NCI-H1092 (cell line): ENCODE measurements at regions not wholly inside any gene's neighbourhood (a gene's known extent, or its start where the extent isn't known, plus 50 kb on each side); places are given as distances from the start of the nearest gene placed in this dataset.

Experiments
- DNase-seq: peaks from one replicate; lab custom pipeline; 2025; lab: John Stamatoyannopoulos, UW

DNA sequence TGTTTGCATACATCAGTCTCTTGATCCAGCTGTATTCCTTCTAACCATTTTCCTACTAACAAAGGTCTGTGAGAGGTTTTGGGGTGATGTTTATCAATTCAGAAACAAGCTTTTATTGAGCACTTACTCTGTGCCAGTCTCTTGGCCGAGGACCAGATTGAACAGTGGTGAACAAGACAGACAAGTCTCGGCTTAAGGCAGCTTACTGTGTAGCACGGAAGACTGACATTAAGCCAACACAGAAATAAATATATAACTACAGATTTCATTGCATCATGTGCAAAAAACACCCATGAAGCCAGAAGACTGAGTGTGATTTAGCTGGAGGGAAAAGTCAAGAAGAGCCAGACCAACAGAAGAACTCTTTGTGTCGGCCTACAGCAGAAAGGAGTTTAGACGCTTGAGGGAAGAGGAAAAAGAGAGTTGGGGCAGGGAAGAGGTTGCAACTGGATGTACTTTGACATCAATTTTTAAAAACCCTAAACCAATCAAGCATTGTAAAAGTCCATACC, 549.6 kb upstream of the CITED2 start:
- DNase-seq = no peak

DNA sequence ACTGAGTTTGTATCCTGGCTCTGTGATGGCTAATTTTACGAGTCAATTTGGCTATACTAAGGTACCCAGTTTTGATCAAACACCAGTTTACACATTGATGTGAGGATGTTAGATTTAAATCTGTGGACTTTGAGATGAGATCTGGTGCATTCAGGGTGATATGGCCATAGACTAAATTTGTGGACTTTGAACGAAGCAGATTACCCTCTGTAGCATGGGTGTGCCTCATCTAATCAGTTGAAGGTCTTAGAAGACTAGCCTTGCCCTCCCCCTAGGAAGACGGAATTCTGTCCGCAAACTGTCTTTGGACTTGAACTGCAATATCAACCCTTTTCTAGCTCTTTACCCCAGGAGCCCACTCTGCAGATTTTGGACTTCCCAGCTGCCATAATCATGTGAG, 547.8 kb upstream of the CITED2 start:
- DNase-seq = no peak

DNA sequence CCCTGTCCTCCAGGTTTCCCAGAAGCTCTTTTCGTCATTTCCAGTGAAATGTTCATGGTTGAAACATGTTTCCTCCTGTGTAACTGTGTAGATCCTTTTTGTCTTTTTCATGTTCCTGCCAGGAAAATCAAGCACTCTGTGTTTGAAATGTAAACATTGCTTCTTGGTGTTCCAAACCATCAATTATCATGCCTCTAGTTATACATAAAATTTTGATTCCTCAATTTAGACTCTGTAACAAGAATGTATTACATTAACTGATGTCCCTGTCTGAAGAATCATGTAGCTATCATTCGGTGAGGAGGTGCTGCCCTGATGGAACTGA, 546.3 kb upstream of the CITED2 start:
- no peak for DNase-seq

- no peak for DNase-seq
Measured at GRCh38 chr6:139920027-139920775, 545.8 kb upstream of the CITED2 start.

GRCh38 chr6:139919107-139920026, 544.9 kb upstream of the CITED2 start:
- no peak for DNase-seq

DNA sequence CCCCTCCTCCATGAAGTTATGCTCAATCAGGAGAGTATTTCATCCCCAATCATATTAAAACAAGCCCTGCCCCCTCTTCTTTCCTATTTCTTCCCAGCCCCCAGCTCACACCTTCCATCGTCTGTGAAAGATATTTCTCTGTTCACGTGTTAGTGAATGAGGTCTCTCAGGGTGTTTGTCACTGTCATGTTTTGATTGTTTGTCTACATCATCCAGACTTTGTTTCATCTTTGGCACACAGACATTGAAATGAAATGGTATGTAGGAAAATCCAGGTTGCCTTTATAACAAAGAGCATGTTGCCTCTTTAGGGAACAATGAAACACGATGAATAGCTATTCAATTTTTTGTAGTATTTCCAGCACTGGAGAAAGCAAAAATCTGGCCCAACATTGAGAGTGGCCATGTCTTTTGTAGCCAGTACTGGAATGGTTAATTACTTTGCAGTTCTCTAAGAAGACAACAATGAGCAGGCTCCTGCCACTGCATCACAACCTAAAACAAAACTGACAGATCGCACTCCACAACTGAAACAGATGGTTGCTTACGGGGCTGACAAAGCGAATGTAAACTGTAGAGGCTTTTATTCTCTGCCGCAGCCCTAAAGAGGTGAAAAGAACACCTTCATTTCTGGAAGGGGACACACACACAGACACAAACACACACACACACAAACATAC, 543.6 kb upstream of the CITED2 start:
- DNase-seq = no peak

DNA sequence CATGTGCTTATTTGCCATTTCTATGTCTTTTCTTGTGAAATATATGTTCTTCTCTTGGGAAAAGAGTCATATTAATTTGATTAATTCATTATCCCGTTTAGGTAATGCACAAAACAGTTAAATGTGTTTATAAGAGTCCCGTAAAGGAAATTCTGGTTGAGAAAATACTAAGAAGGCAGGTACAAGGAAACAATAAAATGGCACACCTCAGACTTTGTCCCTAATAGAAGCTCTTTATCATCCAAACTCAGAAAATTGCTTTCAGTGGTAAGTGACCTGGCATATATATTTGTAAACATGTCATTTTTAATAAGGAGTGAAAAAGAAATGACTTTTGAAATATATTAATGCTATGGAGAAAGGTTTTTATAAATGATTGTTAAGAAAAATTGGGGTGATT, 540.5 kb upstream of the CITED2 start:
- no peak for DNase-seq

- no peak for DNase-seq
Measured at GRCh38 chr6:139912735-139913400, 538.4 kb upstream of the CITED2 start.

GRCh38 chr6:139909992-139910391, 535.5 kb upstream of the CITED2 start:
- DNase-seq = no peak

- DNase-seq = no peak
Measured at GRCh38 chr6:139905404-139906052, 531.1 kb upstream of the CITED2 start.

DNA sequence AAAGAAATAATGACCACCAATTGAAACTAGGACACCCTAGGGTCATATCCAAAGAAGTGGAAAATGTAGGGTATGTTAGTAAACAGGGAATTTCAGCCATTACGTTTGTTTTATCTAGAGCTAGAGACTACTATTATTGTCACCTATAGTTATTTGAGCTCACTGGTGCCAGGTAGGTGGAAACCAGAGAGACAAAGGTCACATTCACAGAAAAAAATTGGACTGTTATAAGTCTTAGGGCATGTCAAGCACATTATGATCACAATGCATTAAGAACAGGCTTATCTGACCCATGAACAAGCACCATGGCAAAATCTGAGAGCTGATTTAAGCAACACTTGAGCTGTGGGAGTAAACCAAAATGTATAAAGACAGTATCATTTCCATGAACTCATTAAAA, 530.1 kb upstream of the CITED2 start:
- DNase-seq = no peak

DNA sequence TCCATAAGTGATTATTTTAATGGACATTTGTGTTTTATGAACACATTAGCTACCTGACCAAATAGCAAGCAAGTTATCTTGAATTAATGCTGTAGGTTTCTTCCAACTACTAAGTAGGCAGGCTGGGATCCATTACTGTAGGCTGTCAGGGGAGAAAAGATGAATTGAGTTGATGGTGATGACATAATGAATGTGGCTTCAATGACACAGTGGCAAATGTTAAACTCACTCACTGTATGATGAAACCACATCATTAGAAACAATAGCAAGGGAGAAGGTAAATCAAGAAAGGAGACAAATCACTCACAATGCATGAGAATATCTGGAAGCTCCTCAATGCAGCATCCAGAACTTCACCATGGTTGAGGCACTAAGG, 529.7 kb upstream of the CITED2 start:
- no peak for DNase-seq

- DNase-seq = no peak
Measured at GRCh38 chr6:139903411-139904157, 529.1 kb upstream of the CITED2 start.

GRCh38 chr6:139895205-139895793, 520.9 kb upstream of the CITED2 start:
- no peak for DNase-seq

GRCh38 chr6:139894271-139894670, 519.8 kb upstream of the CITED2 start:
- DNase-seq = no peak

DNA sequence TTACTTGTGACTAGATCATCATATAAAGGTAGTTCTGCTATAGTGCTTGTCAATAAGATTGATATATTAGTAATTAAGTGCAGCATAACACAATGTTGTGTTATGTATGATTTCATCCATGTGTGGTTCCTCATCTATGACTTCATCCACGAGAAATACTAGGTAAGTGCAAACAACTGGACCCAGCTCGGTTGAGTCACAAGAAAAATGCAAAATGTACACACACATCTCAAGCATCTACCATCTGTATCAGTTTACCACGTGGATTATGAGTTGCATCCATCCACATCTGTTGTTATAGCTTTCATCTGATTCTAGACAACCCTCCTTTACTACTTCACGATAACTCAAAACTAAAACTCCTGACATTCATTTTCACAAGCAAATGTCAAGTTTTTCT, 517.0 kb upstream of the CITED2 start:
- DNase-seq = no peak

- no peak for DNase-seq
Measured at GRCh38 chr6:139888681-139889122, 514.3 kb upstream of the CITED2 start.

DNA sequence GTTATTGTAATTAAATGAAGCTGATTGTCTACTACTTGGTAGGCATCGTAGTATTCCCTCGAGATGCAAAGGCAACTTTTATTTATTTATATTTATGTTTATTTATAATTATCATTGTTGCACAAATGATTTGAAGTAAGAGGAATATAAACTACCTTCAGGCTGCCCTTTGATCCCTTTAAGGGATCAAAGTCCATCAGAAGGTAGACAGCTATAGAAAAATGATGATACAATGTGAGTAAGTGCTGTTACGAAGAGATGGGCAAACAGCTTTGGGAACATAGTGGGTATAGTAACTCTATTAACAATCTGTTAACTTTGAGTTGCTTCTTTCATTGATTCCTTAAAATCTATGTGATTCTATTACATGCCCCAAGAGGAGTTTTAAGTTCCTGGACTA, 512.8 kb upstream of the CITED2 start:
- DNase-seq = no peak

DNA sequence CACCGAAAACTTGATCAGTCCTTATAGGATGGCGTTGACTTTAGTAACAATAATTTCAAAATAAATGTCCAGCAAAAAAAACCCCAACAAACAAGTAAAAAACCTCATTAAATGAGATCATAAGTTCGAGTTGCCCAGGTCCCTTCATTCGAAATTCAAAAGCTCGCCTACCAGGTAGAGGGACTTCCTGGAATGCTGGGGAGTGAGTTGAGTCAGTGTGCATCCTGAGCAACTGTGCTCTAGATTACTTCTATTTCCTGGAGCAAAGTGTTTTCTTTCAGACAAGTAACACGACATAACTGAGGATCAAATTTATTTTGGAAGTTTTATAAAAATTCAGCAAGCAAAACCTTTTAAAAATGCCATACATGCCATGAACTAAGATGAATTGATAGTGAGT, 511.9 kb upstream of the CITED2 start:
- no peak for DNase-seq

- DNase-seq = no peak
Measured at GRCh38 chr6:139885909-139886308, 511.5 kb upstream of the CITED2 start.
